Transverse colon (tissue), 4 donors: ENCODE measurements at regions not wholly inside any gene's neighbourhood (a gene's known extent, or its start where the extent isn't known, plus 50 kb on each side); places are given as distances from the start of the nearest gene placed in this dataset.

Experiments used
- DNase-seq: peaks from one replicate; pipeline ENCODE4 v3.0.0-alpha.2; 2019
- H3K27ac ChIP-seq, 4 donors: fragments of 200-600 bp; sonication (generic); 2 replicates each; pipeline ENCODE4 v1.5.1; 2016 to 2018; ENCODE audit warnings: inconsistent platforms in 4 of 4
- H3K27me3 ChIP-seq: fragments of 200-600 bp; sonication (generic); 2 replicates; pipeline ENCODE4 v1.5.1; 2017; ENCODE audit warnings: inconsistent platforms
- H3K36me3 ChIP-seq, 4 donors: fragments of 200-600 bp; sonication (generic); 2 replicates each; pipeline ENCODE4 v1.5.1; 2017 to 2019; ENCODE audit warnings: inconsistent platforms in 4 of 4
- H3K4me1 ChIP-seq, 4 donors: fragments of 200-600 bp; sonication (generic); 2 replicates each; pipeline ENCODE4 v1.5.1; 2017 to 2020; ENCODE audit warnings: inconsistent platforms in 4 of 4
- H3K4me3 ChIP-seq, 4 donors: fragments of 200-600 bp; sonication (generic); 1 replicate in 1 of 4; 2 replicates in 3 of 4; pipeline versions ENCODE4 v1.5.1 to v1.6.1; 2017 to 2019; ENCODE audit warnings: inconsistent platforms in 4 of 4
- H3K9me3 ChIP-seq, 2 donors: fragments of 200-600 bp; sonication (generic); 2 replicates each; pipeline ENCODE4 v1.5.1; 2017 to 2019; ENCODE audit warnings: inconsistent platforms in 2 of 2
- EP300 ChIP-seq: sonication (generic); formaldehyde crosslinking; IDR thresholded peaks from one replicate; pipeline ENCODE4 v1.6.1; 2017; ENCODE audit warnings: antibody characterized with exemption, low read depth
- POLR2A ChIP-seq: fragments of 450-650 bp; IDR thresholded peaks from one replicate; pipeline ENCODE4 v1.6.1; 2016; ENCODE audit warnings: antibody characterized with exemption, mild to moderate bottlenecking, moderate library complexity
- POLR2AphosphoS5 ChIP-seq, 3 donors: sonication (generic); formaldehyde crosslinking; IDR thresholded peaks; one replicate each; pipeline ENCODE4 v1.6.1; 2016; ENCODE audit warnings: antibody characterized with exemption in 3 of 3
- WGBS, 2 donors: methylation state at CpG; one replicate each; pipeline ENCODE4 v1.1.5; 2018; ENCODE audit warnings: low coverage in 1 of 2; 5-methylcytosine and 5-hydroxymethylcytosine counted together
- in situ Hi-C, 4 donors: fragments of 200-750 bp; cut with MboI; loops; one replicate each; pipeline versions ENCODE4 v1.15.0 to v1.15.1; 2017; ENCODE audit warnings: low sequenced_read_pairs in 3 of 4, low pct_ligation_motif_present in 1 of 4, low pct_unique_long_range_greater_than_20kb in 1 of 4
- intact Hi-C: fragments of 100-400 bp; cut with DNase I; formaldehyde crosslinking; loops from one replicate; pipeline ENCODE4 v1.15.1; 2023; ENCODE audit warnings: low total_unique reads
- TF ChIP-seq, protein P1 (sequence below), 5 experiments: fragments of 200-600 bp in 3 of 5; fragments of 450-650 bp in 2 of 5; sonication (generic) in 3 of 5; IDR thresholded peaks; 1 replicate in 2 of 5; 2 replicates in 3 of 5; pipeline ENCODE4 v1.5.1; 2016 to 2017; ENCODE audit warnings: antibody characterized with exemption in 5 of 5, inconsistent platforms in 3 of 5, mild to moderate bottlenecking in 2 of 5, moderate library complexity in 1 of 5

DNA sequence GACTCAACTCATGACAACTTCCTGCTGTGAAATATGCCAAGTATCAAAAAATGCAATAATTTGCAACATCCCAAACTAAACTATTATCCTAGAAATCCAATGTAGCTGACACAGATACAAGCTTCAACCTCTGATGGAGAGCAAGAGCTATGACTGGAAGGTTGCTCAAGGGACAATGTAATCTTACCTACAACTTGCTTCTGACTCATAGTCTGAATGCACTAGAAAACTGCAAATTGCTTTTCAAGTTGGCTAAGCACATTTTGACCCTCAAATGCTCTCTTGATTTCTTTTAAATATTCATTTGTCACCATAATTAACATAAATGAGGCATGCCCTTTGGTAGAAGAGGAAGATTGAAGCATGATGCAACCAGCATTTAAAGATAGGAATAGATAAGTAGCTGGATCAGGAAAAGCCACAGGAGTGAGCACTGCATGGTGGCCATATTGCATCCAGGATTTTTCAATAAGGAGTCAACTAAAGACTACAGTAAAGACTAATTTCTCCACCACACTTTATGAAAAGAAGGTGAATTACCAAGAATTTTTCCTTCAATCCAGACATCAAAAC is 630.8 kb upstream of the GBE1 start:
- Histone ChIP-seq H3K27me3 (no peaks in the 10 kb centered on the region), H3K9me3 (no peaks in the 10 kb centered on the region), H3K4me3 (no peak overlapping the region), H3K4me1 (no peaks in the 10 kb centered on the region), H3K27ac (no peak overlapping the region), H3K36me3 (no peaks in the 10 kb centered on the region)
- intact Hi-C loops (no loop called here), in situ Hi-C loops (no loop called here)
- DNase-seq, result no peak
- no peak for TF ChIP-seq POLR2AphosphoS5 (IDR thresholded peaks at IDR 0.05)
- no peak for TF ChIP-seq EP300
- TF ChIP-seq, protein P1, sequence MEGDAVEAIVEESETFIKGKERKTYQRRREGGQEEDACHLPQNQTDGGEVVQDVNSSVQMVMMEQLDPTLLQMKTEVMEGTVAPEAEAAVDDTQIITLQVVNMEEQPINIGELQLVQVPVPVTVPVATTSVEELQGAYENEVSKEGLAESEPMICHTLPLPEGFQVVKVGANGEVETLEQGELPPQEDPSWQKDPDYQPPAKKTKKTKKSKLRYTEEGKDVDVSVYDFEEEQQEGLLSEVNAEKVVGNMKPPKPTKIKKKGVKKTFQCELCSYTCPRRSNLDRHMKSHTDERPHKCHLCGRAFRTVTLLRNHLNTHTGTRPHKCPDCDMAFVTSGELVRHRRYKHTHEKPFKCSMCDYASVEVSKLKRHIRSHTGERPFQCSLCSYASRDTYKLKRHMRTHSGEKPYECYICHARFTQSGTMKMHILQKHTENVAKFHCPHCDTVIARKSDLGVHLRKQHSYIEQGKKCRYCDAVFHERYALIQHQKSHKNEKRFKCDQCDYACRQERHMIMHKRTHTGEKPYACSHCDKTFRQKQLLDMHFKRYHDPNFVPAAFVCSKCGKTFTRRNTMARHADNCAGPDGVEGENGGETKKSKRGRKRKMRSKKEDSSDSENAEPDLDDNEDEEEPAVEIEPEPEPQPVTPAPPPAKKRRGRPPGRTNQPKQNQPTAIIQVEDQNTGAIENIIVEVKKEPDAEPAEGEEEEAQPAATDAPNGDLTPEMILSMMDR (IDR thresholded peaks at IDR 0.05), result no peak
- TF ChIP-seq POLR2A, result no peak

DNA sequence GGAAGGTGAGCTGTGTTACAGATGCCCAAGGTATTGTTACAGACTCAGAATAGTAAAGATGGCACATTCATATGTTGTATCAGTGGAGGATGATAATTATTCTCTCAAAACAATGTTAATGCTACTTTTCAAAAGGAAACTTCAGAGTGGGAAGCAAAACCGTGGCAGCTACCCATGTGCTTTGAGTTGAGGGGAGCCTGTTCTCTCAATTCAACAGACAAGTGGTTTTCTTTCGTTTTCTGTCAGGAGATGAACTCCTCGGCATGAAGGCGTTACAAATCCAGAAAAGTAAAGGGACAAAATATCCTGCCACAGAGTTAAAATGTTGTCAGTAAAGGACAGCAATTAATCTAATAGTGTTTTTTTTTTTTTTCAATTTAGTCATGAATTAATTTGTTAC is 629.4 kb upstream of the GBE1 start:
- in situ Hi-C loops, result no loop called here
- no peaks in the 10 kb centered on the region for H3K4me1 ChIP-seq
- H3K27ac ChIP-seq, result no peak overlapping the region
- H3K36me3 ChIP-seq, result no peaks in the 10 kb centered on the region
- no peaks in the 10 kb centered on the region for H3K9me3 ChIP-seq
- no peak overlapping the region for H3K4me3 ChIP-seq
- 68 to 70% methylated on average over 4 of the region's 4 CpGs for WGBS, 2 donors
- DNase-seq, result no peak
- TF ChIP-seq EP300, result no peak
- no peak for TF ChIP-seq POLR2A
- TF ChIP-seq POLR2AphosphoS5 (IDR thresholded peaks at IDR 0.05), result no peak
- intact Hi-C loops, result no loop called here
- no peaks in the 10 kb centered on the region for H3K27me3 ChIP-seq

DNA sequence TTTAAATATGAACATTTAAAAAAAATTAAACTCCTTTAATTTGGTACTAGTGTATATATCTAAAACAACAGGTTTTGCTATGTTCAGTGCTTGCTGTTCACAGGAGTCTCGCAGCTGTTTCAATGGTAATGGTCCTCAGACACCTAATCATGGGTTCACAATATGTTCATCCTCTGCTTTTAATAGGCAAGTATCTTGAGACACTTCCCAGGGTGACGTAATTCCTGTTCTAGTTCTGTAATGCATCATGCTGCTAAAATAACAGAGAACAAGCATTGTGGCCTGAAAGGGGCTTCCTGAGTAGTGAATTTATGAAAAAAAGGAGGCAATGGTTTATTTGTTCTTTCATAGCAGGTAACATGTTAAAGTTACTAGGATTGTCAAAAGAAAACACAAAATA is 625.2 kb upstream of the GBE1 start:
- DNase-seq, result no peak
- TF ChIP-seq, protein P1 (IDR thresholded peaks at IDR 0.05), result no peak
- TF ChIP-seq POLR2A, result no peak
- TF ChIP-seq EP300, result no peak
- no peak for TF ChIP-seq POLR2AphosphoS5 (IDR thresholded peaks at IDR 0.05)
- intact Hi-C loops (no loop called here), in situ Hi-C loops (no loop called here)
- Histone ChIP-seq H3K4me3 (no peak overlapping the region), H3K9me3 (no peaks in the 10 kb centered on the region), H3K27me3 (no peaks in the 10 kb centered on the region), H3K4me1 (no peaks in the 10 kb centered on the region), H3K36me3 (no peaks in the 10 kb centered on the region), H3K27ac (no peak overlapping the region)
- 43 to 61% methylated on average over 1 to 2 of the region's 2 CpGs for WGBS, 2 donors

DNA sequence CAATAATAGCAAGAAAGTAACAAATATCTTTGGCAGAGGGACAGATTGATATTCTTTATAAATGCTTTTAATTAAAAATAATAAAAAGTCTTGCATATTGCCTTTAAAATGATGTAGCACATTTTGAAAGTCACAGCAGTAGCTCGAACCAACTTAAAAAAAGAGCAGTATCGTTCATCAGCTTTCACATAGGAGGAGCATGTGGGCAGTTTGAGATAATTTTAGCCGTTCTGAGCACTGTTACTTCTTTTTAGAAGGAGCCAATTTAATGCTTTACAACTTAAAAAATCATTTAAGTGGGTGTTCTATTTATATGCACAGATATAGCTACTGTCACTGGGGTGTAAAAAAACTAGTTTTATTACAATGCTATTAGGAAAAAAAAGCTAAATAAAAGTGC is 622.7 kb upstream of the GBE1 start:
- 62 to 63% methylated on average over 3 of the region's 3 CpGs for WGBS, 2 donors
- no peaks in the 10 kb centered on the region for H3K27me3 ChIP-seq
- no peak for TF ChIP-seq POLR2A
- TF ChIP-seq, protein P1 (IDR thresholded peaks at IDR 0.05), result no peak
- no peak for TF ChIP-seq POLR2AphosphoS5 (IDR thresholded peaks at IDR 0.05)
- no peak for TF ChIP-seq EP300
- DNase-seq, result no peak
- H3K27ac ChIP-seq, result no peak overlapping the region
- no peak overlapping the region for H3K4me3 ChIP-seq
- in situ Hi-C loops (no loop called here), intact Hi-C loops (no loop called here)
- no peaks in the 10 kb centered on the region for H3K4me1 ChIP-seq
- no peaks in the 10 kb centered on the region for H3K9me3 ChIP-seq
- no peaks in the 10 kb centered on the region for H3K36me3 ChIP-seq

DNA sequence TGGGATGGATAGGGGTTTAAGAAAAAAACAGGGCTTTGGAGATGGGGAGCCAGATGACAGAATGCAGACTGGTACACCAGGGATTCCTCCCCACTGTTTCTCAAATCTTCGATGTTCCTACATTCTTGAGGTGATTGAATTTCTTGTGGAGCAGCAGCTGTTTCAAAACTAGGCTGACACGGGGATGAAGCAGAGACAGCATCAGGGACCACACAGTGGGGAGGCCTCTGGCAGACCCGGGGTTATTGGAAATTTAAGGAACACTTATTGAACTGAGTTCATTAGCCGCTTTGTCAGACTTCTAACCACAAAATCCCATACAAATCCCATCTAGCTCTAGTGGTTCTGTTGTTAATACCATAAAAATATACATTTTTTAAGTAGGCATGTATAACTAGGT is 621.4 kb upstream of the GBE1 start:
- intact Hi-C loops, result no loop called here
- no peak for DNase-seq
- Histone ChIP-seq H3K4me3 (no peak overlapping the region), H3K36me3 (no peaks in the 10 kb centered on the region), H3K4me1 (no peaks in the 10 kb centered on the region), H3K27me3 (no peaks in the 10 kb centered on the region), H3K9me3 (no peaks in the 10 kb centered on the region), H3K27ac (no peak overlapping the region)
- TF ChIP-seq EP300 (no peak), POLR2A (no peak), POLR2AphosphoS5 (IDR thresholded peaks at IDR 0.05) (no peak)
- TF ChIP-seq, protein P1 (IDR thresholded peaks at IDR 0.05), result no peak
- in situ Hi-C loops, result no loop called here
- 73 to 85% methylated on average over 3 to 4 of the region's 4 CpGs for WGBS, 2 donors
